TTC549 (cell line): ENCODE measurements at regions not wholly inside any gene's neighbourhood (a gene's known extent, or its start where the extent isn't known, plus 50 kb on each side); places are given as distances from the start of the nearest gene placed in this dataset.
"Not testable (repeated sequence)": the region's sequence is repeated elsewhere in the genome, so short reads cannot be mapped to it uniquely, and the experiment has no call there.

Source experiments
- FAIRE-seq: peaks from 2 replicates; lab custom pipeline; 2012; peaks lifted over from hg19 to GRCh38; lab: Jason Lieb, UNC

DNA sequence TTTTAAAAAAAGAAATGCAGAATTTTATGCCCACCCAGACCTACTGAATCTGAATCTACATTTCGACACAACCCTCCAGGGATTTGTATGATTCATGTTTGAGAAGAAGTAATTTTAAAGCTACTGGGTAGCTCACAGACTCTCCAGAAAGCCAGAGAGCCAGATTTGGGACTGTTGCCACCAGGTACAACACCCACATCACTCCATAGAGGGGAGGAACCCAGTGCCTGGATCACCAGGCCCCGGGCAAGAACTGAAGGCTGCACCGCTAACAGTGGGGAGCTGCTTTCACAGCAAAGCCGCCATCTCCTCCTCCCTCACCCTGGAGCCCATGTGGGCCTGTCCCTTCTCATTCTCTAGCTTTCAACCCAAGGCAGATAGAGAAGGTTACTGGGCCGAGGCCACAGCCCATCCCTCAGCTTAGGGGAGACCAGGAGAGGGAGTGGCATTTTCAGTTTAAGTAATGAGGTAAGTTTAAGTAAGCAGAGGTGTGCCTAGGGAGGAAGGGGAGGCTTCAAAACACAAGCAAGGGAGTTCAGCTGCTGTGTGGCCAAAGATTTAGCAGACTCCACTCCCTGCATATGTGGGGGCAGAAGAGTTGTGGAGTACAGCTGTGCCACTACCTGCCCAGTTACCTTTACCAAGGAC is 109.8 kb downstream of the IL12A start:
- FAIRE-seq: no peak

DNA sequence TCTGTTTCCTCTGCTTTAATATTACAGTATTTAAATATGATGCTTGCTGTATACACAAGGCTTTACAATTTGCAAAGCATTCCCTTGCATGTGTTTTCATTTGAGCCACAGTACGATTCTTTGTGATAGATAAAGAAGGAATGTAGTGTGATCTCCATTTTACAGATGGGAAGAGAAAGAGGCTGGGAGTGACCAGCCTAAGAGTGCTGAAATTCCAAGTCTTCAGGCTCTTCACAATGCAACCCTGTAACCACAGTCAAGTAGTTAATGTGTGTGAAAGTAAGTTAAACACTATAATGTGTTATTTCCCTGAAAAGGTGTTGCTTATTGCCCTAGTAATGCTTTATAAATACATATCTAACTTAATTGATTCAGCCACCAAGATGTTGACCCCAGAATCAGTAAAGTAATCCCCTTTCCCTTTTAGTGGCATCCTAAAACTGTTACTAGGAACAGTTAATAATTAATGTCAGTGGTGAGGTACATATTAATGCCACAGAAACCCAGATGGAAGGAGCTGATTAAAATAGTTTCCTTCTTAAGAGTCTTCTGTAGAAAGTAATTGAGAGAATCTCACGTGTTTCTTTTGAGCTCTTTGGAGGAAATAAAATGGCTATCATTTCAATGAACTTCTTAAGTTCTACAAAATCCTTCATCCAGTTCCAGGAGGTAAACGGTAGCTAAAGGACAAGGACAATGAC is 110.4 kb downstream of the IL12A start:
- no peak for FAIRE-seq

DNA sequence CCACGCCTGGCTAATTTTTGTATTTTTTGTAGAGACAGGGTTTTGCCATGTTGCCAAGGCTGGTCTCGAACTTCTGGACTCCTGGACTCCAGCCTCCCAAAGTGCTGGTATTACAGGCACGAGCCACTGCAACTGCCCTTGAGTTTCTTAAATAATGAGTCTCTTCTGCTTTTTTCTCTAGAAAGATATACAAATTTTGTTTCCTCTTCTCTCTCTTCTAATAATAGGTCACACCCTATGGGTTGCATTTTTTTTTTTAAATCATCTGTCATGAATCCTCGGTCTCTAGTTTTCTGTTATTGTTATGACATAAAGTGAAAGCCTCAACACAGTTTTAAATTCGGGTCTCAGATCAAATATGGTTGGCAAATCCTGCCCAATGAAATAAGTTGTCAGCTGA is 111.2 kb downstream of the IL12A start:
- FAIRE-seq: no peak

DNA sequence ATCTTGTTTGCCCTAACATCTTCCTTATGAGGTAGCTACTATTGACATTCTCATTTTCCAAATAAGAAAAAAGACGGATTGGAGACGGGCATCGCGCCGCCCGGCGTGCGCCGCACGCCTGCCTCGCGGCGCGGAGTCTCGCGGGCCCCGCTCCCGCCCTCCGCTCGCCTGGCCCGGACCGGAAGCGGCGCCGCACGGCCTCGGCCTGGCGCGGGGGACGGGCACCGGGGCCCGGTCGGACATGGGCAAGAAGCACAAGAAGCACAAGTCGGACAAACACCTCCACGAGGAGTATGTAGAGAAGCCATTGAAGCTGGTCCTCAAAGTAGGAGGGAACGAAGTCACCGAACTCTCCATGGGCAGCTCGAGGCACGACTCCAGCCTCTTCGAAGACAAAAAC is 112.0 kb downstream of the IL12A start:
- no peak for FAIRE-seq

DNA sequence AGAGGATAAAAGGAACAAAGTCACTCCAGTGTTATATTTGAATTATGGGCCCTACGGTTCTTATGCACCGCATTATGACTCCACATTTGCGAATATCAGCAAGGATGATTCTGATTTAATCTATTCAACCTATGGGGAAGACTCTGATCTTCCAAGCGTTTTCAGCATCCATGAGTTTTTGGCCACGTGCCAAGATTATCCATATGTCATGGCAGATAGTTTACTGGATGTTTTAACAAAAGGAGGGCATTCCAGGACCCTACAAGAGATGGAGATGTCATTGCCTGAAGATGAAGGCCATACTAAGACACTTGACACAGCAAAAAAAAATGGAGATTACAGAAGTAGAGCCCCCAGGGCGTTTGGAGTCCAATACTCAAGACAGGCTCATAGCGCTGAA is 113.4 kb downstream of the IL12A start:
- FAIRE-seq: not testable (repeated sequence)

DNA sequence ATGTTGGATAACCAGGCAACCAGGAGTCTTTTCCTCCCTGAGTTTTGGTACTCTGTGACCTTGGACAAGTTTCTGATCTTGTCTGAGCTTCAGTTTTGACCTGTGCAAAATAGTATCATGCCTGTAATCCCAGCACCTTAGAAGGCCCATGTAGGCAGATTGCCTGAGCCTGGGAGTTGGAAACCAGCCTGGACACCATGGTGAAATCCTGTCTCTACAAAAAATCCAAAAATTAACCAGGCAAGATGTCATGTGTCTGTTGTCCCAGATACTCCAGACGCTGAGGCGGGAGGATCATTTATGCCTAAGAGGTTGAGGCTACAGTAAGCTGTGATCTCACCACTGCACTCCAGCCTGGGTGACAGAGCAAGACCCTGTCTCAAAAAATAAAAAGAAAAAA is 114.8 kb downstream of the IL12A start:
- no peak for FAIRE-seq

DNA sequence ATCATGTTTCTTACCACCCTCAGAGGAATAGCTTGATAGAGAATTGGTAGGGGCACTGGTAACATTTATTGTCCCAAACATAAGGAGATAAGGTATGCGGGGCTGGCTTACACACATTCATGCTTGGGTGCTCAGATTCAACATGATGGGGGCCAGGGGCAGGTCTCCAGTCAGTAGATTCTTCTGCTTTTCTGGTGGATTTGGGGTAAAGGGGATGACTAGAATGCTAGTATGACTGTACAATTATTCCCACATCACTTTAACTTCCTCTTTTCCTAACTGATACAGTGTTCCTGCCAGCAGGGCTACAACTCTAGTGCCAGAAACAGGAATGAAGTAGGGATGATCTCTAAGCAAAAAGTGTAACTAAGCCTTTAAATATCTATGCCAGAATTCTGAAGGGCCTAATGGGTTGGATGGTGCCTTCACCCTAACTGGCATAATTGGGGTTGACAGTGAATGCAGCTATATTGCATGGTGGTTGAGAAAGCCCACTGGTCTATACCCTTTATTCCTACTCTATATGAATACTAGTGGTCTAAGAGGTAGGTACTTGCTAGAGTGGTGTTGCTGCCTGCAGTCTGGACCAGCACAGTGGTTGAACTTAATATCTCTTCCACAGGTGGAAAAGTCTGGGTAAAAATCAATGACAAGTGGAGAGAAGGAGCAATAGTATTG is 117.4 kb downstream of the IL12A start:
- no peak for FAIRE-seq

DNA sequence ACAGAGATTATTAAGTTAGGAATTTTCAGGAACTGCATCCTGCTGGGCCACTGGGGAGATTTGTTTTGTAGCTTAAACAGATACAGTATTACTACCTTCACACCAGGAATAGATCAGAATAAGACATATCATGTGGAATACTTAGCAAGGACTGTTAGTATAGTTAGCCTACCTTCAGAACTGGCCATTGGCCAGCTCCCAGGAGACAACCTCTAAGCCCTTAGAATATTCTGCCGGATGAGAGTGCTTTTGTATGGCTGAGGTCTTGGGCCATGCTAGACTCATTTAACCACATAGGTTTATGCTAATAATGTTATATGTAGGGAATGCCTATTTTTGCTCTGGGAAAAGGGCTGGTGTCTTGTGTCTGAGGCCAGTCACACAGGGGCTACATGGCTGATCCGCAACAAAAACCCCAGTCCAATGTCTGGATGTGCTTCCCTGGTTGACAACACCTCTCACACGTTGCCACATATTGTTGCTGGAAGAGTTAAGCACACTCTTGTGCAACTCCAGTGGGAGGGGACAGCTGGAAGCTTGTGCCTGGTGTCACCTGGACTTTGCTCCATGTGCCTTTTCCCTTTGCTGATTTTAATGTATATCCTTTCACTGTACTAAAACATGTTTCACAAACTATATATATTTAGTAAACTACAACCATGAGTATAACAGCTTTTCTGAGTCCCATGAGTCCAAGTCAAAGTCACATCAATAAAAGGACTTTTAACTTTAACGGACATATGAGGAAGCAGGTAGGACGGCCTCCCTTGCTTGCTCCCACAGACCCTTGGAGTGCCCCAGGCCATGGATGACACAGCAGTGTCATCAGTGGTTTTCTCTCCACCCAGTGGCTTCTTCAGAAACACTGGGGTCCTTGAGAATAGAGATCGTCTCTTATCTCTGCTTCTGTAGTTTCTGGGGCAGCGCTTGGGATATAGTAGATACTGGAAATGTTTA is 118.0 kb upstream of the C3orf80 start:
- no peak for FAIRE-seq

DNA sequence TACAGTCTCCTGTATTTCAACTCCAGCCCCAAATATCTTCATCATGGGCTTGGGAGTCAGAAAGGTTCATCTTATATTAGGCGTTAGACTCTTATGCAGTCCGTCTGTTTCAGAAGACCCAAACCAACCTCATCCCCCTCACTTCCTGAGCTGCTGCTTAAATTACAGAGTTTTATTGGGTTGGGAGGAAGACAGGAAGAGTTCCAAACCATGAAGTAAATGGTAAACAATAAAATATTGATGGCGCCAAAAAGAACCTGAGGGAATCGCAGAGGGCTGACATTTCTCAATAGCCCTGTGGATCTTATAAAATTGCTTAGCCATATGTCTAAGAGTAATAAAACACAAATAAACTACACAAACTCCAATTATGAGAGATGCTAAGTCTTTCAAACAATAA is 116.9 kb upstream of the C3orf80 start:
- FAIRE-seq: no peak

DNA sequence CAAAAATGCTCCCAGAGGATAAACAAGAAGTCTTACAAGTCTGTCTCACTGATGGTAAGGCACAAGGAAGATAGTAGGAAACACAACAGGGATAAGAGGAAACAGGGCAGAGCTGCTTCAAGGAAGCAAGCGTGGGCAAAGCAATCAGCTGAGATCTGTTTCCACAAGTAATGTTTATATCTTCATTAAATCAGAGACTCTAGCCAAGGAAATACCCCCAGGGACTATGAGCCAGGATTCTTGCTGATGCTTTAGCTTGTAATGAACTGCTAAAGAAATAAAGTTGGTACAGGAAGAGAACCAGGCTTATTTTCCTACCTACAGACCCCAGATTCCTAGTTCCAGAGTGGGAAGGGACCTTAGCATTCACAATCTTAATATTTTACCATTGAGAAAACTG is 112.7 kb upstream of the C3orf80 start:
- FAIRE-seq: no peak

DNA sequence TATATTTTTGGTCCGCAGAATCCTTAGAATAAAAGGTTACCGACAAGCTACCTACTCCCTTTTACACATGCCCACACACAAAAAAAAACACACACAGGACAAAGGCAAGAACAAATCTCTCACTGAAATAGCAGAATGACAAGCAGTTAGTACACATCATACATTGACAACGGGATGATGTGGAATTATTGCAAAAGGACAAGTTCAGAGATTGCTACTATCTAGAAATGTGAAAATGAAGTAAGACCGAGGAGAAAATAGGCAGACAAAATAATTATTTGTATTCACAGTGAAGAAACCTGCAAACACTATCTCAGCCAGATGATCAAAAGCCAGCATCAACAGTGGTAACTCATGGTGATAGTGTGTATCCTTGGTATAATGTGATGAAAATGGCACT is 112.2 kb upstream of the C3orf80 start:
- FAIRE-seq: no peak

DNA sequence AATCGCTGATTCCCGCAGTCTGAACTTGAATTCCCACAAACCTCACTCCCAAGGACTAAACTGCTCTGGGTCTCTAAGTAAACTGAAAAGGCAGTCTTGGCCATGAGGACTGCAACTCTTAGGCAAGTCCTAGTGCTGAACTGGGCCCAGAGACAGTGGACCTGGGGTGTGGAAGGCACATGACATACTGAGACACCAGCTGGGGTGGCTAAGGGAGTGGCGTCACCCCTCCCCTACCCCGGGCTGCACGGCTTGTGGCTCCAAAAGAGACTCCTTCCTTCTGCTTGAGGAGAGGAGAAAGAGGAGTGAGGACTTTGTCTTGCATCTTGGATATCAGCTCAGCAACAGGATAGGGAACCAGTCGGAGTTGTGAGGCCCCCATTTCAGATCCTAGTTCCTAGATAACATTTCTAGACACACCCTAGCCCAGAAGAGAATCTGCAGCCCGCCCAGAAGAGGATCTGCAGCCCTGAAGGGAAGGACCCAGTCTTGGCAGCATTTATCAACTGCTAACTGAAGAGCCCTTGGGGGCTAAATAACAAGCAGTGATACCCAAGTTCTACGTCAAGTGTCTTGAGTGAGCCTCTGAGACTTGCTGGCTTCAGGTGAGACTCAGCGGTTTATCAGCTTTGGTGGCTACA is 110.7 kb upstream of the C3orf80 start:
- no peak for FAIRE-seq

DNA sequence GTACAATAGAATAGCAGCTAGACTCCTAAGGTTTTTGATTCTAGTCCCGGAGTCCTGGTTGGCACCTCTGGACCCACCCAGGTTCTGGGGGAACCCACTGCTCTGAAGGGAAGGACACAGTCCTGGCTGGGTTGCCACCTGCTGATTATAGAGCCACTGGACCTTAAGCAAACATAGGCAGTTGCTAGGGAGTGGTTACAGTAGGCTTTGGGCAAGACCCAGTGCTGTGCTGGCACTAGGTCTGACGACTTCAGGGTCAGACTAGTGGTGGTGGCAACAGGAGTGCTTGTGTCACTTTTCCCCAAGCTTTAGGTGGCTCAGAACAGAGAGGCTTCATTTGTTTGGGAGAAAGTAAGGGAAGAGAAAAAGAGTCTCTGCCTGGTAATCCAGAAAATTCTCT is 109.8 kb upstream of the C3orf80 start:
- FAIRE-seq: no peak

DNA sequence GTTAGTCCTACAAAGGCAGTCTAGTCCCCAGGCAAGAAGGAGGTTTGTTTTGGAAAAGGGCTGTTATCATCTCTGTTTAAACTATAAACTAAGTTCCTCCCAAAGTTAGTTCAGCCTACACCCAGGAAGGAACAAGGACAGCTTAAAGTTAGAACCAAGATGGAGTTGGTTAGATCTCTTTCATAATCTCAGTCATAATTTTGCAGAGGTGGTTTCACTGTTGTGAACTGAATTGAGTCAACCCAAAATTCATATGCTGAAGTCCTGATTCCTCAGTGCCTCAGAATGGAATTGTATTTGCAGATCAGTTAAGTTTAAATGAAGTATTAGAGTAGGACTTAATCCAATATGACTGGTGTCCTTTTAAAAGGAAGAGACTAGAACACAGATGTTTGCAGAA is 101.0 kb upstream of the C3orf80 start:
- FAIRE-seq: no peak

DNA sequence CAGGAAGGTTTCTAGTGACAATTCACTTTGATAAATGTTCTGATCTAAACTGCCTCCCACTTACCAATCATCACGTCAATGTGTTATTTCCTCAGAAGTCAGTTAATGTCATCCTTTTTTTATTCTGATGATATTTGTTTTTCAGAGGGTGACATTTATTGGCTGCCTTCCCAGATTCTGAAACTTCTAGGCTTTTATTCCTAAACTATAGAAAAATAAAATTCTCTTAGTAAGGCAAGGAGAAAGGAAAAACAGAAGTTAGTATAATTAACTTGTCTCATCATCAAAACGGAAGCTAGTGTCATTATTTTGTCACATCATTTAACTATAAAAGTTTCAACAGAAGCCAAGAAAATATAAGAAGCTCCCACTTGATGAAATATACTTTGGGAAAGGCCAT is 100.0 kb upstream of the C3orf80 start:
- FAIRE-seq: no peak

DNA sequence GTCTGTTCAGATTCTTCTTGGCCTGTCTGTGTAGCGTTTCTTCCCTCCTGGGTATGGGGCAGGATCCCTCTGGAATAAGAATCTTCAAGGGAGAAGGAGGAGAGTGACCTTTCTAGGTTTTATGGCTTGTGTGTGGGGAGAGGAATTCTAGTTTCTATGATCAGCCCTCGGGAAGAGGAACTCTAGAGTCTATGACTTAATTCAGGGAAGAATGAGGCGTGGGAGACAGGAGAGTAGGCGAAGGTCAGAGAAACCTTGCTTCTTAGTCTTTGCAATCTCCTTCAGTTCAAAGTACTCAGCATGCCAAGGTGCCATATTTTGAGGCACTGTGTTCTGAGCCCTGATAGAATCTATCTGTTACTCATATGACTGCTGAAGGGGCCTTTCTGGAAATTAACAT is 99.2 kb upstream of the C3orf80 start:
- no peak for FAIRE-seq

DNA sequence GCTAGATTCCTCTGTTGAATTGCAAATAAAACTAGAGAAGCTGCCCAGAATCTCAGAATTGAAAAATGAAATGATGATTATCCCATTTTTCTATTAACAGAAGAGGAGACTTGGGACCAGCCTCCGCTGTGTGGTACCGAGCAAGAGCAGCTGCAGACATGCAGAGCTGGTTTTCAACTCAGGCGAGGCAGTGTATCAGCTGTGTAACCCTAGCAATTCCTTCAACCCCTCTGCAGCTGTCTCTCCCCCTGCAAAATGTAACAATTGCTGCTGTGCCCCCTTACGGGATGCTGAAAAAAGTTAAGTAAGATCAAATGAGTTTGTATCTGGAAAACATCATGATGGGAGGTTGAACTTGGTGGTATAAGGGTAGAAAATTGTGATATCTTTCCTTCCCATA is 98.5 kb upstream of the C3orf80 start:
- no peak for FAIRE-seq

DNA sequence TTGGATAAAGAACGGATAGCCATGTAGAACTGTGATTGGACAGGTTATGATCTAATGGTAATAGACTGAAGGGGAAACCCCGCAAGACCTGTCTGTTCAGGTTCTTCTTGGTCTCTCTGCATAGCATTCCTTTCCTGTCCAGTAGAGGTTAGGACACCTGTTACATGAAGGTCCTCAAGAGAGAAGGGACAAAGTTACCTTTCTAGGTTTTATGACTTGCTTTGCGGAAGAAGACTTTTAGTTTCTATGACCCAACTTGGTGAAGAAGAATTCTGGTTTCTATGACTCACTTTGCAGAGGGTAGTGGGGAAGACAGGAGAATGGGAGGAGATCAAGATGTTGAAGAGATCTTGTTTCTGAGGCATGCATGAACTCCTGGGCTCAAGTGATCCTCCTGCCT is 97.9 kb upstream of the C3orf80 start:
- FAIRE-seq: no peak

DNA sequence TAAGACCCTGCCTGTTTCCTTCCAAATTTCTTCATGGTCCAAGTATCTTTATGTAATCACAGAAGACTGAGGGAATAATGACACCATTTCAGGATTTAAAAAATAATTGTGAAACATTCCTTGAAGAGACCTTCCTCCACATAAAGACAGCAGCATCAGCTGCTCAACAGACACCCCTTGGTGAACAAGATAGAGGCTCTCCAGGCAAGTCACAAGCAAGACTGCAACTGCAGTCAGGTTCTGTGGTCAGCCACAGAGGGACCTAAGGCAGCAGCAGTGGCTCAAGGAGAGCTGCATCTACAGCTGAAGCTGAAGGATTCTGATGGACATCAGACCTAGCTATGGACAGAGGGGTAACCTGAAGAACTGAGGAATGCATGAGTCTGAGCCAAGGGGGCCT is 97.2 kb upstream of the C3orf80 start:
- no peak for FAIRE-seq

DNA sequence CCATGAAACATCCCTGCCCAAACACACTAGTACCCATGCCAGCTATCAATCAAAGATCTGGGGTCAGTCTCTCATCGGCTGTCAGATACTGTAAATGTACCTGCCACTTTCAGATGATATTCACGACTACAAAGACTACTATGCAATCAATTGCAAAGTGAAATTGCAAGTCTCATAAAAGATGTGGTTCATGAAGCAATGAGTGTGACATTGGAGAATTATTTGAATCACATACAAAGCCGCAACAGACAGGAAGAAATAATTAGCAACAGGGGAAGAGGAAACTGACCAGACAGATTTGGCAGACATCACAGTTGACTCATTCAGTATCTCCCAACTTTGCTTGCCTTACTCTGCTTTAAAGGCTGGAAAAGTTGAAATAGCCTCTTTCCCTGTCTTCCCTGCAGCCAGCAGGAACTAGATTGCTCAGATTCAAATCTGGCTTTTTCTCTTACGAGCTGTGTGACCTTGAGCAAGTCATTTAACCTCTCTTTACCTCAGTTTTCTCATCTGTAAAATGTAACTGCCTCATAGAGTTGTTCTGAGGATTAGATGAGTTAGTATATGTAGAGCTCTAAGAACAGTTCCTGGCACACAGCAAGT is 95.7 kb upstream of the C3orf80 start:
- FAIRE-seq: no peak

DNA sequence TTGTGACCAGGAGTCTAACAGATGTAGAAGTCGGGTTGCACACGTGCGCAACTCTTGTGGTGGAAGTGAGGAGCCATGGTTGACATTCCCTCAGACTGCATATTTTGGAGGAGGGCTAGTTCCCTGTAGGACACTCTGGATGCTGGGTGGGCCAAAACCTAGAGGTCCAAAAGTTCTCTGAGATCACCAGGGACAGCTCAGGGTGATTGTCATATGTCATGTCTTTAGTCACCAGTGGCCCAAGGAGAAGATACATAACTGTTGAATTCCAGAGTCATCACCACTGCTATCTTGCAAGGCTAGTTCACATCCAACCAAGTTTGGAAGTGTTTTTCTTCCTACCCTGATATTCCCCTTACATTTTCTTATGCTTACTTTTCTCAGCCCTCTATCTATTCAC is 95.2 kb upstream of the C3orf80 start:
- no peak for FAIRE-seq

DNA sequence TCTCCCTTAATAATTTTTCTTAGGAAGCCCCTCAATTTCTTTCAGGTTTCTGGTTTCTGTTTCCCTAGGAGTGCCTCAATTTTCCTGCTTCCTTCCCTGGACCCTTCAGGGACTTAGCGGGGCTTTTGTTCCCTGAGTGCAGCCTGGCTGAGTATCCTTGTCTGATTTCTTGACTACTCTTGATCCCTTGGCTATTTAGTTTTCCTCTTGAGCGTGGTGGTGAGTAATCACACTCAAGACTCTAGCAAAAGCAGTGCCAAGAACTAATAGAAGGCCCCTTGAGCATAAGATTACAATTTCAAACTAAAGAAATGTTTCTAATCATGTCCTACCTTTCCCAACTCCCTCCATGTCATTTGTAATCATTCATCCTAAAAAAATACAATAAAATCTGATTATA is 94.3 kb upstream of the C3orf80 start:
- no peak for FAIRE-seq
